ENCODE measurements at regions not wholly inside any gene's neighbourhood (a gene's known extent, or its start where the extent isn't known, plus 50 kb on each side); places are given as distances from the start of the nearest gene placed in this dataset.

DNA sequence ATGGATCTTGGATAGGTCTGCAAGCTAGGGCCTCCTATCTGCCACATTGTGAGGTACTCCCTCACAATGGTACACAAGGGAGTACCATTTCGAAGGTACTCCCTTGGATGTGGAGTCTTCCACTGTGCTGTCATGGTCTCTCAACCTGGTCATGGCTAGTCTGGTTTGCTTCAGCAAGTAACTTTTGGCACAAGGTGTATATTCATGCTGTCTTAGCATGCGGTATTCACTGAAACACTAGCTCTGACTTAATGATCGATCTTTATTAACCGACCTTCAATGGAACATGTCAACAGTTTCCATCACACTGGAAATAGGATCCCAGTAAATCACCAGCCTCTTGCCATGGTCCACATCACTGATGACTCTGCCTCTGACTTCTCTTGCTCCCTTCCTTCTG lies 77.5 kb upstream of the HS3ST1 start:
- no peak for TF ChIP-seq EZH2 (IDR thresholded peaks at IDR 0.05; ENCODE audit: low read depth)
- TF ChIP-seq, protein P1, sequence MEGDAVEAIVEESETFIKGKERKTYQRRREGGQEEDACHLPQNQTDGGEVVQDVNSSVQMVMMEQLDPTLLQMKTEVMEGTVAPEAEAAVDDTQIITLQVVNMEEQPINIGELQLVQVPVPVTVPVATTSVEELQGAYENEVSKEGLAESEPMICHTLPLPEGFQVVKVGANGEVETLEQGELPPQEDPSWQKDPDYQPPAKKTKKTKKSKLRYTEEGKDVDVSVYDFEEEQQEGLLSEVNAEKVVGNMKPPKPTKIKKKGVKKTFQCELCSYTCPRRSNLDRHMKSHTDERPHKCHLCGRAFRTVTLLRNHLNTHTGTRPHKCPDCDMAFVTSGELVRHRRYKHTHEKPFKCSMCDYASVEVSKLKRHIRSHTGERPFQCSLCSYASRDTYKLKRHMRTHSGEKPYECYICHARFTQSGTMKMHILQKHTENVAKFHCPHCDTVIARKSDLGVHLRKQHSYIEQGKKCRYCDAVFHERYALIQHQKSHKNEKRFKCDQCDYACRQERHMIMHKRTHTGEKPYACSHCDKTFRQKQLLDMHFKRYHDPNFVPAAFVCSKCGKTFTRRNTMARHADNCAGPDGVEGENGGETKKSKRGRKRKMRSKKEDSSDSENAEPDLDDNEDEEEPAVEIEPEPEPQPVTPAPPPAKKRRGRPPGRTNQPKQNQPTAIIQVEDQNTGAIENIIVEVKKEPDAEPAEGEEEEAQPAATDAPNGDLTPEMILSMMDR (conservative IDR thresholded peaks at IDR 0.05), result no peak

Measured in PC-9 (cell line).